GM19372 (cell line): ENCODE measurements at regions not wholly inside any gene's neighbourhood (a gene's known extent, or its start where the extent isn't known, plus 50 kb on each side); places are given as distances from the start of the nearest gene placed in this dataset.
"Not testable (repeated sequence)": the region's sequence is repeated elsewhere in the genome, so short reads cannot be mapped to it uniquely, and the experiment has no call there.

Experiments
- ATAC-seq: cut with Tn5 transposase; IDR thresholded peaks from one replicate; pipeline ENCODE4 v1.9.1; 2021; ENCODE audit warnings: mild to moderate bottlenecking, low read depth, moderate library complexity; ENCODE audit not compliant: unreplicated experiment

GRCh38 chr4:162851241-162851758, 315.4 kb downstream of the NAF1 start:
- ATAC-seq = not testable (repeated sequence)

GRCh38 chr4:162849937-162850336, 316.8 kb downstream of the NAF1 start:
- no peak for ATAC-seq

- peak; percentile 40 for ATAC-seq
Measured at GRCh38 chr4:162847945-162848549, 318.6 kb downstream of the NAF1 start.

- peak; percentile 68 for ATAC-seq
Measured at GRCh38 chr4:162841753-162842152, 324.9 kb downstream of the NAF1 start.

- no peak for ATAC-seq
Measured at GRCh38 chr4:162839814-162840213, 326.9 kb downstream of the NAF1 start.

GRCh38 chr4:162838671-162839070, 328.0 kb downstream of the NAF1 start:
- ATAC-seq = no peak

GRCh38 chr4:162837679-162838078, 329.0 kb downstream of the NAF1 start:
- no peak for ATAC-seq

- no peak for ATAC-seq
Measured at GRCh38 chr4:162837241-162837640, 329.4 kb downstream of the NAF1 start.

GRCh38 chr4:162836773-162837172, 329.9 kb downstream of the NAF1 start:
- ATAC-seq = no peak

- ATAC-seq = not testable (repeated sequence)
Measured at GRCh38 chr4:162836258-162836657, 330.4 kb downstream of the NAF1 start.

GRCh38 chr4:162830899-162831298, 335.8 kb downstream of the NAF1 start:
- no peak for ATAC-seq

GRCh38 chr4:162817374-162817773, 349.3 kb downstream of the NAF1 start:
- ATAC-seq = not testable (repeated sequence)

GRCh38 chr4:162804351-162804924, 362.3 kb downstream of the NAF1 start:
- no peak for ATAC-seq

GRCh38 chr4:162803378-162803777, 363.3 kb downstream of the NAF1 start:
- peak; percentile 66 for ATAC-seq

- no peak for ATAC-seq
Measured at GRCh38 chr4:162797108-162797507, 369.6 kb downstream of the NAF1 start.

- no peak for ATAC-seq
Measured at GRCh38 chr4:162793571-162793970, 373.1 kb downstream of the NAF1 start.

GRCh38 chr4:162793004-162793403, 373.7 kb downstream of the NAF1 start:
- ATAC-seq = no peak

- no peak for ATAC-seq
Measured at GRCh38 chr4:162791226-162791625, 375.5 kb downstream of the NAF1 start.

- ATAC-seq = no peak
Measured at GRCh38 chr4:162787120-162787519, 379.6 kb downstream of the NAF1 start.

- ATAC-seq = no peak
Measured at GRCh38 chr4:162782778-162783525, 383.7 kb downstream of the NAF1 start.

- ATAC-seq = no peak
Measured at GRCh38 chr4:162782096-162782777, 384.5 kb downstream of the NAF1 start.
